HT1080 (cell line): ENCODE measurements at regions not wholly inside any gene's neighbourhood (a gene's known extent, or its start where the extent isn't known, plus 50 kb on each side); places are given as distances from the start of the nearest gene placed in this dataset.
A peak's percentile ranks its signal among the peaks of the same experiment; 100 is the strongest.
"Not testable (repeated sequence)": the region's sequence is repeated elsewhere in the genome, so short reads cannot be mapped to it uniquely, and the experiment has no call there.

Experiments used
- DNase-seq: peaks from one replicate; pipeline ENCODE4 v3.0.0-alpha.2; 2015; ENCODE audit warnings: low read depth

DNA sequence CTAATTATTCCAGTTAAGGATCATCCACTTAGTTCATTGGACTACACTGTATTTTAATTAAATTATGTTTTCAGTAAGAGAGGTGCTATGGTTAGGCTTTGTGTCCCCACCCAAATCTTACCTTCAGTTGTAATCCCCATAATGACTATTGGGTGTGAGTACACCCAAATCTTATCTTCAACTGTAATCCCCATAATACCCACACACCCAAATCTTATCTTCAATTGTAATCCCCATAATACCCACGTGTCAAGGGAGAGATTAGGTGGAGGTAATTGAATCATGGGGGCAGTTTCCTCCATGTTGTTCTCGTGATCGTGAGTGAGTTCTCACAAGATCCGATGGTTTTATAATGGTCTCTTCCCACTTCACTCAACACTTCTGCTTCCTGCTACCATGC lies 208.0 kb upstream of the PHACTR1 start:
- DNase-seq = no peak

DNA sequence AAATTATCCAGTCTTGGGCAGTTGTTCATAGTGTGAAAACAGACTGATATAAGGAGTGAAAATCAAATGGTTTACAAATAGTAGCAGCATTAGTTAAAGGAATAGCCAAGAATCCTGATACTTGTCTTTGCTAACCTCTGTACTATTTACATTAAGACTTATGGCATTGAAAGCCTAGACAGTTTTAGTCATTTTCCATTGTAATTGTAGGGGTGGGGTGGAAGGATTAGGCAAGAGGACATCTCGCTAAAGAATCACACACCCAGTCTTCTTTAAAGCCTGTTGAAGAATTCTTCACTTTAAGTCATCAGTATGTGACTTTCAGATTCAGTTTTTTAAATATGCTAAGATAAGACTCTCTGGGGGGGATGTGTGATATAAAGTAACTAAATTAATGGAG lies 207.5 kb upstream of the PHACTR1 start:
- no peak for DNase-seq

DNA sequence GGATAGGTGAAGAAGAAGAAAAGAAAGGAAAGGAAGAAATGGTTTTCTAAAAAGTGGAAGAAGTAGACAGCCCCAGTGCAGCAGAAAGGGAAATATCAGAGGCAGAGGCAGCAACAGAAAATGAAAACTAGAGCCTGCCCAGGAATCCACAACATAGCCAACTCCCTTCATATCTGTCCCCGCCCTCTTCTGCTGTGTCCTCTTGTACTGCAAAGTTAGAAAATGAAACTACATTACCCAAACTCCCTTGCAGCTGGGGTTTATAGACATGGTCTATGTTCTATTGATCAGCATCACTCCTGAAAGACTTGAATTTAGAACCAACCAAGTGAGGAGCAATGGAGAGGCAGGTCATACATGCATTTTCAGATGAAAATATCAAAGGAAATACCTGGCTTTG lies 200.5 kb upstream of the PHACTR1 start:
- DNase-seq = peak; percentile 13

DNA sequence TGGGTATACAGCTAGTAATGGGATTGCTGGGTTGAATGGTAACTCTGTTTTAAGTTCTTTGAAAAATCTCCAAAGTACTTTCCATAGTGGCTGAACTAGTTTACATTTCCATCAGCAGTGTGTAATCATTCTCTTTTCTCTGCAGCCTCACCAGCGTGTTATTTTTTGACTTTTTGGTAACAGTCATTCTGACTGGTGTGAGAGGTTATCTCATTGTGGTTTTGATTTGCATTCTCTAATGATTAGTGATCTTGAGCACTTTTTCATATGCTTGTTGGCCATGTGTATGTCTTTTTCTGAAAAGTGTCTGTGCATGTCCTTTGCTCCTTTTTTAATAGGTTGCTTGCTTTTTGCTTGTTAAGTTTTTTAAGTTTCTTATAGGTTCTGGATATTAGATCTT lies 194.2 kb upstream of the PHACTR1 start:
- DNase-seq = peak; percentile 39

DNA sequence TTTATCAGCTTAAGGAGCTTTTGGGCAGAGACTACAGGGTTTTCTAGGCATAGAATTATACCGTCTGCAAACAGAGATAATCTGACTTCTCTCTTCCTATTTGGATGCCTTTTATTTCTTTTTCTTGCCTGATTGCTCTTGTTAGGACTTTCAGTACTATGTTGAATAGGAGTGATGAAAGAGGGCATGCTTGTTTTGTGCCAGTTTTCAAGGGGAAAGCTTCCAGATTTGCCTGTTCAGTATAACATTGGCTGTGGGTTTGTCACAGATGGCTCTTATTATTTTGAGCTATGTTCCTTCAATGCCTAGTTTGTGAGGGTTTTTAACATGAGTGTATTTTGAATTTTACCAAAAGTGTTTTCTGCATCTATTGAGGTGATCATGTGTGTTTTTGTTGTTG lies 192.8 kb upstream of the PHACTR1 start:
- no peak for DNase-seq

DNA sequence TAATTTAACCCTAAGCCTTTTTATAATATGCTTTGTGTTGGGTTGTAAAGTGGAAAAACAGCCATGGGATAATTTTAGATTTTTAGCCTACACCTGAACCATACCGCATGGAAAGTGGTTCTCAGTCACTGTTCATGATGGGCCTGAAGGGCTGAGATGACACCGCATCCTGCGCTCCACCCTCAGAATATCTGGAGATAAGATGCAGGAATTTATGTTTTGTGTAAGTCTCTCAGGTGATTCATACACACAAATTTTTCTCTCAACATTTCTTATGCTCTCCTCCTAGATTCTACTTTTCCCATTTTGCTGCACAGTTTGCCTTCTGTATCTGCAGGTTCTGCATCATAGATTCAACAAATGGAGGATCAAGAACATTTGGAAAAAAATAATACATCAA lies 191.3 kb upstream of the PHACTR1 start:
- no peak for DNase-seq

DNA sequence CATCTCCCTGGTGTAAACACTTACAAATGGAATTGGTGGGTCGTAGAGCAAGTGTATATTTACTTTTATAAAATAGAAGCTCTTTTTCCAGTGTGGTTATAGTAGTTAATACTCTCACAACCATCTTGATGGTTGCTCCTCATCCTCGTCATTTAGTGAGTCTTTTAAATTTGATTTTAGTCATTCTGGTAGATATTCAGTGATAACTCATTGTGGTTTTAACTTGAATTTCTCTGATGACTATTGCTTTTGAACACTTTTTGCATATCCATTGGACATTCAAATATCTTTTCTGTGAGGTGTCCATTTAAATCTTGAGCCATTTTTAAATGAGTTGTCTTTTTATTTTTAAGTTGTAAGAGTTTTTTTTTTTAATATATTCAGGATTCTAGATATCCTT lies 189.2 kb upstream of the PHACTR1 start:
- DNase-seq = no peak

DNA sequence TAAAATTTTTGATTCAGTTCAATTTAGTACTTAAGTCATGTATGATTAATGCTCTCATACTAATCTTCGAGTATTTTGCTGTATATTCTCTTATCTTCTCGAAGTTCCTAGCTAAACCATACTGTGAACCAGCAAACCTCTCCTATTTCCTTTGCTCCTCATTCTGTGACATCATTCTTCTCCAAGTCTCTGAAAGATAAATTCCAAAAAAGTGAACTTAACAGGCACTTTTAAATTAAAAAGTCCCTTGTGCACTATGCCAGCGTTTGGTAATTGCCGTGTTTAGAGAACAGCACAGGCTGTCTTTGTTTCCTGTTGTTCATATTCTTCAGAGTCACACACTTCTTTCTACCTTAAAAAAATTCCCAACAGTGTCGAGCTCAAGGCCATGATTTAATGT lies 188.4 kb upstream of the PHACTR1 start:
- no peak for DNase-seq

DNA sequence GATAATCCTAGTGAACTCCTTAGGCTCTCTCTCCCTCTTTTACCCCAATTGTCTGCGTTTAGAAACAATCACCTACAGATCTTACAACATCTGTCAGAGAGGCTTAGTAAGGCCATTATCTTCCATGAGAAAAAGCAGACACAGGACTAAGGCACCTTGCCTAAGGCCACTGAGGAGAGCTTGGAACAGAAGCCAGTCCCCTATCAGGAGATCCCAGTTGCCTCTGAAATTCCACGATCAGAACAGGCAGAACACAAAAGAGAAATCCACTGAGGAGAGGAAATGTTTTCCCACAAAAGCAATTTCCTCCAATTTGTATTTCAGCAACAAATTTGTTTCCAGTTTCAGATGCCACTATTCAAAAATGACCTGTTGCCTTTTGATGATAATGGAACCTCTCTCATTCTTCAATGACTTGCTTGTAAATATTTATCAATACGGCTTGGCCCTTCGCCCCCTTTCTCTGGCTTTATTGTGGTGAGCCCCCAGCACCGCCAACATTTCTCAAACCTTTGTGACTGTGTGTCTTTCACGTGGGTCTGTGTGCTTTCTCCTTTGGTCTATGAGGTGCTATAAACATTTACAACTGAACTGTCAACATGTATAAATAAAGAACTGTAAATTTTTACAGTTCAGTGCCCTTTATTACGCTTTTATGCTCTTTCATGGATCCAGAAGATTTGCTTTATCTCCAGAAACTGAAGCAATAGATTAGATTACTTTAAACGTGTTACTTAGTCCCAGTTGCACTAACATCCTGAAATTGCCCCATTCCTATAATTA lies 187.8 kb upstream of the PHACTR1 start:
- no peak for DNase-seq

DNA sequence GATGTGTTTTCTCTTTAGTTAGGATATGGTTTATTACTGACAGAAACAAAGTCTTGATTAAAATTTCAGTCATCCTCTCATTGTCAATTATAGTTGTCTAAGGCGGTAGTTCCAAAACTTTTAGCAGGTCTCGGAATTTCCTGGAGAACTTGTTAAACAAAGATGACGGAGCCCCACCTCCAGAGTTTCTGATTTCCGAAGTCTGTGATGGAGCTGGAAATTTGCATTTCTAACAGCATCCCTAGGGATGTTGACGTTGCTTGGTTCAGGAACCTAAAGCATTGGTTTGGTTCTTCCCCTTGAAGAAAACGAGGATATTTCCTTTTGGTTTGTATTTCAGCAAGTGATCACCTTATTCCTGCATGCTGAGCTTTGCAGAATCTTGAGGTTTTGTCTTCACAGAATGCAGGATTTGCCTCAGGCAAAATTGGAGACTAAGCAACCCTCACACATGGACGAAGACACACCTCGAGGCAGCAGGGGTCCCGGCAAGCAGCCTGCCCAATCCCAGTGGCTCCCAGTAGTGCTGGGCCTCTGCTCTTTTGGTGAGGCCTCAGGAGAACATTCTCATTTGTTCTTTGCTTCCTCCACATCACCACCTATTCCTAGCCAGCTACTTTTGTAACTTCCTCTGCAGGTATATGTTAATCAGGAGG lies 187.1 kb upstream of the PHACTR1 start:
- DNase-seq = no peak

DNA sequence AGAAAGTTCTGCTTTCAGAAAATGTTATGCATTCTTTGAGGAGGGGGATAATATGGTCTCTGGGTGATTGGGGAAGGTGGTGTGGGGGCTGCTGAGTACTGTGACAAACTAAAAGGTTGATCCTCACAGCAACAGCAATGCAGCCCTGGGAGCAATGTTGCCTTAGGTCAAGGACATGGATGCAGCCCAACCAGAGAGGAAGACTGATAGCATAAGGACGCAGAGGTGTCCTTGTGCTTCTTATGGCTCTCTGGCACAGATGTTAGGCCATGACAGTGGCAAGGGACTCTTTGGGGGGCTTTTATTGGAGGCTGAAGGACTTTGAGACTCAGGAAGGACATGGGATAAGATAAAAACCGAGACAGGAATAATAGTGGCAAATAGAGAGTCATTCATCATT lies 186.2 kb upstream of the PHACTR1 start:
- DNase-seq = no peak

DNA sequence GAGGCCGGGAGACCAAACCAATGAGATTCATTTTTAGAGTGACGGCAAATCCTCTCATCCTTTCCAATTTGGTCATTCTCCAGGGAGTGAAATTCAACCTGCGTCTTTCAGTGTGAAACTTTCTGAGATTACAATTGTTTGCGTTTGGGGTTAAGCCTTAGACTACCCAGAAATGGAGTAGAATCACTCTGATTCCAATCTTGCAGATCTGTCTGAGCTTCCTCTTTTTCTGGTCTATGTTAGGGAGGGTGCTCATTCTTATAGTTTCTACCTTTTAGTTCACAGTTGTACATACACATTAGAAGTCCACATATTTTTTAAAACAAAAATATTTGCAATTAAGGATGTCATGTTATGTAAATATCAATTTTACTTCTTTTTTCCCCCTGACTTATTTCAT lies 183.0 kb upstream of the PHACTR1 start:
- DNase-seq = no peak

DNA sequence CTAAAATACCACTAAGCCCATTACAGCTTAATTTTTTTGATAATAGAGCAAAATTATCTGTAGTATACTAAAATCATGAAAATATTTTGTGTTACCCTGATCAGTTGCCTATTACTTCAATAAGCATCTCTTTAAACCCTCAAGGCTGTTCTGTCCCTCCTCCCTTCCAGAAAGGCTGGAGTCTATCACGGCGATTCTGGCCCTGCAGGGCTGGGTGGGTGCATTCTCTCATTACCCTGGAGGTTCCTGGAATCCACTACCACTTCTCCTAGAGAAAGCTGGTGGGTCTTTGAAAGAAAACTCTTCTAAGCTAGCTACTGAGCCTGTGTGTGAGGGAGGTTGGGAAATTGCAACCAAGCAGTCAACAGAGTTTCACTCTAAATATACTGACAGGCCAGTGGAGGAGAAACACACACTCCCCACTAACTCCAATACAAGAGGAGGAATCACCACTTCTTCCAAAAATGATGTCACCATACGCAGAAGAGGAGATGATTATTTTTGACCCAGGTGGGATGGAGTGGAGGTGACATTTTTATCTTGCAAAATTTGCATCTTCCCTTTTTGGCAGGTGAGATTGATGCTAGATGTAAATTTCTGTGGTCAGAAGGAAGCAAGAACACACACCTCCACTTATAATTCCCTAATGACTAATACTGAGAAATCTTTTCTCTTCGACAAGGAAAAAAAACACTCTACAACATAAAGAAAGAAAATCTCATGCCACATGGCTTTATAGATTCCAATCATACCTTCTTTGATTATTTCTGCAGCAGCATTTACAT lies 182.3 kb upstream of the PHACTR1 start:
- no peak for DNase-seq

DNA sequence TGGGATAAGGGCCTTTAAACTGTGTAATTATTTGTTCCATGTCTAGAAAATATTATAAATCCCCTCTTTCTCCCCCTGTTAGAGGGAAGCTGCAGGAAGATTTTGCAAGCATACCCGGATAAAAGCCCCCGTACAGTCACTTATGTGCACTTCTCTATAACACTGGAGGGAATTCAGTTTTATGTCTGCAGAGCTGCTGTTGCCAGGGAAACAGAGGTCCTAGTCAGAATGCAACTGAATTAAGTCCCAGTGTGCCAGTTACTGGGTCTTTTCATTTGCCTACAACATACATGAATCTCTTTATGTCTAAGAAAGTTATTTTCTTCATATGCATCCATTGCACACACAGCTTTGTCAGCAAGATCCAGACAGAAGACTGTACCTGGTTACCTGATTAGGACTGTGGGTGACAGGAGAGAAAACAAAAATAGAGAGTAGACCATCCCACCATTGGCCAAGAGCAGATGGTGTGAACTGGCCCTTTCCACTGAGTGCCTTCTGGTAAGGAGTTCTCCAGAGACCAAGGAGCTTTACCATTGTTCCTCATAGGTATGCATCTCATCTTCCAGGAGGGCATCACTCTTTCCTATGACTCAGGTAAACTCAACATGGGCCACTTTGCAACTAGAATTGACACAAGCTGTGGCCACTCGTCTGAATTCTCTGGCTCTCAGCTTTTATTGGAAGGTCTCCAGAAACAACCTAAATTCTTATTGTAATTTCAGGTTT lies 180.8 kb upstream of the PHACTR1 start:
- no peak for DNase-seq

DNA sequence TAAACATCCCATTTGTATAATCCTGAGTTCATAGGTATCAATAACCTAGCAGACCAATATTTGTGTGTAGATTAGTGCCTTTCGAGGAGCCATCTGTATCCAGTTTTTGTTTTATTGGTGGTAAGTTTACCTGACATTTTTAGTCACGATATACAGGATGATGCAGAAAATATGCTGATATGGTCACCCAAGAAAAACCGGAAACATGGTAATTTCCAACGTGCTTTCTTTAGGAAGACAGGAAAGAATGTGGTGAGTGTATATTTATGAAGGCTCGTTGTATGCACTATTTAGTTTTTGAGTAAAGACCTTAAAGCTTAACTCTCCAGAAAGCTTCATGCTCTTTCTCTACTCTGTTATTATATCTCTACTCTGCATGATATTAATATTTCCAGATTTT lies 180.2 kb upstream of the PHACTR1 start:
- DNase-seq = no peak

DNA sequence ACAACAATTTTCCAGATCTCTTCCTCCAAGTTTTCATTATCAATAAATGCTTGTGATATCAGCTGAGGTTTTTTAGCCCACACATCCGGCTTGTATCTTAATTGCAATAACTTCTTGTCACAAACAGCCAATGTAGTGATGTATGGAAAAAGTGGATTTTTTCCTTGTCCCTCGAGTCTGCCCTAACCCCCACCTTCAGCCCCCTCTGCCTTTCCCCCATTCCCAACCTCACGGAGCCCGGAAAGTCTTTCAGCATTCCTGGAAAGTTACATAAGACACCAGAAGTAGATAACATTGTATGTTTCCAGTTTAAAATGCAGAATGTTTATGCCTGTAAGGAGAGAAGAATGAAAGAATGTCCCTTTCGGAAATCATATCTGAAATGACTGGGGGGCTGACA lies 179.2 kb upstream of the PHACTR1 start:
- DNase-seq = no peak

DNA sequence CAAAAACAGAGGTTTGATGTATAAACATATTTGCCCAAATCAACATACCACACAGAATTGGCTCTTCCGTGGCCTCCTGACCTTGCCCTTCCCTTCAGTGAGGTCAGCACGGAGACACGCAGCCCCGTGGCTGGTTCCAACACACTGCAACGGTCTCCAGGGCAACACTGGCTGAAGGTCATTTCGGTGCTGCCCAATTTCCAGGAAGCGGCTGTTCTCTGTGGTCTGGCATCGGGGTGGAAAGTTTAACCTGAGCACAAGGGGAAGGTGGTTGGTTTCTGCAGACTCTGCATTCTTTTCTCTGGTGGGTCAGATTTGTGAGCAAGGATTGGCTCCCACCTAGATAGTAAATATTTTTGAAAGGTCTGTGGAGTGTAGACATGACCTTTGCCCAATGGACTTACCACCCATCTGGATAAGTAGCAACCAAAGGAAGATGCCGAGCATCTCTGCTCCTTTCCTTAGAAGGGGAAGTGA lies 177.6 kb upstream of the PHACTR1 start:
- DNase-seq = peak; percentile 4

DNA sequence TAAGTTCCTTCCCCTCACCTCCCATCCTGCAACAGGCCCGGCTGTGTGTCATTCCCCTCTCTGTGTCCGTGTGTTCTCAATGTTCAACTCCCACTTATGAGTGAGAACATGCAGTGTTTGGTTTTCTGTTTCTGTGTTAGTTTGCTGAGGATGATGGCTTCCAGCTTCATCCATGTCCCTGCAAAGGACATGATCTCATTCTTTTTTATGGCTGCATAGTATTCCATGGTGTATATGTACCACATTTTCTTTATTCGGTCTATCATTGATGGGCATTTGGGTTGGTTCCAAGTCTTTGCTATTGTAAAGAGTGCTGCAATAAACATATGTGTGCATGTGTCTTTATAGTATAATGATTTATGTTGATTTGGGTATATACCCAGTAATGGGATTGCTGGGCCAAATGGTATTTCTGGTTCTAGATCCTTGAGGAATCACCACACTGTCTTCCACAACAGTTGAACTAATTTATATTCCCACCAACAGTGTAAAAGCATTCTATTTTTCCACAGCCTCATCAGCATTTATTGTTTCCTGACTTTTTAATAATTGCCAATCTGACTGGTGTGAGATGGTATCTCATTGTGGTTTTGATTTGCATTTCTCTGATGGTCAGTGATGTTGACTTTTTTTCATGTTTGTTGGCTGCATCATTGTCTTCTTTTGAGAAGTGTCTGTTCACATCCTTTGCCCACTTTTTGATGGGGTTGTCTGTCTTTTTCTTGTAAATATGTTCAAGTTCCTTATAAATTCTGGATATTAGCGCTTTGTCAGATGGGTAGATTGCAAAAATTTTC lies 174.1 kb upstream of the PHACTR1 start:
- not testable (repeated sequence) for DNase-seq

DNA sequence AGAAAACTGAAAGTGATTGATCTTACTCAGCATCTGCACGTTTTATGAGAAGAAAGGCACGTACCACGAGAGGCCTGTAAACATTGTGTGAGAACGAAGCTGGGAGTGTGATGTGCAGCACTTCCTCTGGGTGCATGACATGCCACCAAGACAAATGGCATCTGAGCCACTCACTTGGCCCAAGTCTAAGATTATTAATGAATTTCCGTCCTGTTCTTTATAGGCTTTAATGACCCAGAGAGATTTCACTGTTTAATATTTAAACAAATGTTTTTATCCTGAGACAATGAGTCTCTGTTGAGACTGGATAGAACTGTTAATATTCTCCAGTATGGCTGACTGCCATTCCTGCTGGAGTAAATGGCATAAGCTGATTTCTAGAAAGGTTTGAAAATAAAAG lies 172.6 kb upstream of the PHACTR1 start:
- DNase-seq = no peak

DNA sequence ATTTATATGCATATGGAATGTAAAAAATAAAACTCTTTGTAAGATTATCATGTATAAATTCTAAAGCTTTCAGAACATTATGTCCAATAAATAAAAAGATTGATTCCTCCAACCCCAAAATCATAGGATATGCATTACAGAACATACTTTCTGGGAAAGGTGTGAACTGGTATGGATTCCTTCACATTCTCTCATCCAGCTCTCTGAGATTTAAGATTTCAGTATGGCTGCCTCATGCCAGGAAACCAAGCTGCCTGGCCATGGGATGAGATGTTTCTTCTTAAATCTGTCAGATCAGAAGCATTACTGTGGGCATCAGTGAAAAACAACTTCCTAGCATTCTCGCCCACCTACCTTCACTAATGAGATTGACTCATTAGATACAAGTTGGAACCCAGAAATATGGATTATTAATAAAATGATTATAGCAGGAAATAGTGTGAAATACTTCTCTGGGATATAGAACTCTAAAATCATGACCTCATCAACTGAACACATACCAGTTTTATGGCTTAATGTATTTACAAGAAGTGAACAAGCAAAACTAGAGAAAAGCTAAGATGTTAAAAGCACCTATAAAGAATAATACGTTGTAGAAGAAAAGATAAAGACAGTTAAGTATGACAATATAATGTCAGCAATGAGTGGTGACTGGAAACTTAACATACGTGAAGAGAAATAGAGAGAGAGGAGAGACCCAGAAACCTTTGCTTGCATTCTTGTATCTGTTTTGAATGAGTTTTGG lies 171.6 kb upstream of the PHACTR1 start:
- DNase-seq = no peak
